ENCODE measurements at regions not wholly inside any gene's neighbourhood (a gene's known extent, or its start where the extent isn't known, plus 50 kb on each side); places are given as distances from the start of the nearest gene placed in this dataset.

GRCh38 chr4:107275225-107275624 lies 239.1 kb upstream of the DKK2 start:
- TF ChIP-seq POLR2AphosphoS5 (IDR thresholded peaks at IDR 0.05; ENCODE audit: low read length) (no peak), RAD21 (IDR thresholded peaks at IDR 0.05; ENCODE audit: insufficient read depth, low read depth, low read length) (no peak), EGR1 (IDR thresholded peaks at IDR 0.05; ENCODE audit: borderline replicate concordance in 1 of 2, low read depth in 2 of 2, low read length in 2 of 2) (no peak), CTCF (IDR thresholded peaks at IDR 0.05 in 2 of 3, conservative IDR thresholded peaks at IDR 0.05 in 1 of 3; ENCODE audit: control insufficient read depth in 2 of 3, extremely low read depth in 1 of 3, insufficient read depth in 1 of 3, low read depth in 3 of 3, low read length in 3 of 3) (no peak), CHD4 (IDR thresholded peaks at IDR 0.05) (no peak), NRF1 (conservative IDR thresholded peaks at IDR 0.05; ENCODE audit: low read depth, low read length) (no peak), ZNF207 (IDR thresholded peaks at IDR 0.05; ENCODE audit: borderline replicate concordance) (no peak), CHD1 (IDR thresholded peaks at IDR 0.05; ENCODE audit: low read depth, low read length) (no peak), POLR2AphosphoS2 (IDR thresholded peaks at IDR 0.05; ENCODE audit: low read depth, low read length) (no peak), GABPA (IDR thresholded peaks at IDR 0.05; ENCODE audit: low read depth) (no peak), CREM (IDR thresholded peaks at IDR 0.05; ENCODE audit: low read depth) (no peak)
